ENCODE measurements at regions not wholly inside any gene's neighbourhood (a gene's known extent, or its start where the extent isn't known, plus 50 kb on each side); places are given as distances from the start of the nearest gene placed in this dataset.

DNA sequence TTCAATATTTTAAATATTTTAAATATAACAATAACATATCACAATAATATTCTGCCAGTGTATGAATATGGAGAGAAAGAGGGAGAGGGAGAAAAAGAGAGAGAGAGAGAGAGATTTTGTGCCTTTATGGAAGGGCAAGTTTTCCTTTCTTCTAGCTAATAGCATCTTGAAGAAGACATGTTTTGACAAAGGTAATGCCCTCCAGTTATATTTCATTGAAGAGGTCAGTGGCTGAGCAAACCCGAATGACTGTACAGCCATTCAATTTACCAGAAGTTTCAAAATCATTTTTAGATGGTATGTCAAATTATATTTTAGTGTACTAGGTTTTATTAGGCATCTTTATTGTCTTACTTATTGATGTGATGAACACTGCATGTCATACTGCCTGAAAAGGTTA is 139.3 kb downstream of the EMB start:
- TF ChIP-seq, protein P1, sequence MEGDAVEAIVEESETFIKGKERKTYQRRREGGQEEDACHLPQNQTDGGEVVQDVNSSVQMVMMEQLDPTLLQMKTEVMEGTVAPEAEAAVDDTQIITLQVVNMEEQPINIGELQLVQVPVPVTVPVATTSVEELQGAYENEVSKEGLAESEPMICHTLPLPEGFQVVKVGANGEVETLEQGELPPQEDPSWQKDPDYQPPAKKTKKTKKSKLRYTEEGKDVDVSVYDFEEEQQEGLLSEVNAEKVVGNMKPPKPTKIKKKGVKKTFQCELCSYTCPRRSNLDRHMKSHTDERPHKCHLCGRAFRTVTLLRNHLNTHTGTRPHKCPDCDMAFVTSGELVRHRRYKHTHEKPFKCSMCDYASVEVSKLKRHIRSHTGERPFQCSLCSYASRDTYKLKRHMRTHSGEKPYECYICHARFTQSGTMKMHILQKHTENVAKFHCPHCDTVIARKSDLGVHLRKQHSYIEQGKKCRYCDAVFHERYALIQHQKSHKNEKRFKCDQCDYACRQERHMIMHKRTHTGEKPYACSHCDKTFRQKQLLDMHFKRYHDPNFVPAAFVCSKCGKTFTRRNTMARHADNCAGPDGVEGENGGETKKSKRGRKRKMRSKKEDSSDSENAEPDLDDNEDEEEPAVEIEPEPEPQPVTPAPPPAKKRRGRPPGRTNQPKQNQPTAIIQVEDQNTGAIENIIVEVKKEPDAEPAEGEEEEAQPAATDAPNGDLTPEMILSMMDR (IDR thresholded peaks at IDR 0.05), result no peak
- TF ChIP-seq POLR2A (IDR thresholded peaks at IDR 0.05), result no peak
